HG03342 (cell line): ENCODE measurements at regions not wholly inside any gene's neighbourhood (a gene's known extent, or its start where the extent isn't known, plus 50 kb on each side); places are given as distances from the start of the nearest gene placed in this dataset.

ENCODE experiments used
- ATAC-seq: cut with Tn5 transposase; IDR thresholded peaks from one replicate; pipeline ENCODE4 v1.9.1; 2021; ENCODE audit warnings: mild to moderate bottlenecking, moderate library complexity; ENCODE audit not compliant: unreplicated experiment

DNA sequence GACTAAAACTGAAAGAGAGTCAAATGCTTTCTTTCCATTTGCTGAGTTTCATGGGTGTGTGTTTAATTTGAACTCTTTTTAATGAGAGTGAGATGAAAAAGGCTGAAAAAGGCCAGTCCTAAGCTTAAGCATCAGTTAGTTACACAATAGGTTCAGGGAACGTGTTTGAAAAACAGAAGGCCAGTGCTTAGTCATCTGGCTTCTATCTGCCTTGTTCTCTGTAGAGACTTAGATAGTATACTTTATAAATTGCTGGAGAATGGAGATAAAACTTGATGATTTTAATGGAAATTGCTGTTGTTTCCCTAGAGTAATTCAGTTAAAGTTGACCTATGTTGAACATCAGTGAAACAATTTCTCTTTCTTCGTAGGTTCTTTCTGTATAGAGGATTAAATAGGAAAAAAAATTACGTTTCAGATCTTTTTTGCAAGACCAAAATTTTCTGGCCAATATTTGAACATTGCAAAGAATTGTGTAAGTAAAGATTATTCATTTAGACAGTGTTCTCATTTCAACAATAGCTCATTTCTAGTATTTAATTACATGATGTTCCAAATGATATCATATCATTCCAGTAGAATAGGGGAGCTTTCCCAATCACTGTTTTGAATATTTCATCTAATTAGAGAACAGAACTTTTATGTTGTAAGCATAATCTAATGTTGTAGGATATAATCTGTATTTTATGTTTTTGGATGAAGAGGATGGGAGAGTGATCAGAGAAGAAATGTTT, 1088.8 kb downstream of the ADGRL3 start:
- ATAC-seq = no peak

DNA sequence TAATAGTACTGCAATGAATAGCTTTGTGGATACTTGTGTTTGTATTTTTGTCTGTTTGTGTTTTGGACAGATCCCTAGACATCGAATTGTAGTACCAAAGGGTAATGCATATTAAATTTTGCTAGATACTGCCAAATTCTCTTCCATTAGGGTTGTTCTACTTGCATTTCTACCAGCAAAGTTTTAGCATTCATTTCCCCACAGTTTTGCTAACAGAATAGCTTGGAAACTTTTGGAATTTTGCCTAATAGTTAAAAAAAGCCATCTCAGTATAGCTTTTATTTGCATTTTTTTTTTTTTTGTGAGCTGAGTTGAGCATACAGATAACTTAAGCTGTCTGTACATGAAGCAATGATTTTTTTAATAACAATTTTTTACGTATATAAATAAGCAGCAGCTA, 1084.9 kb downstream of the ADGRL3 start:
- no peak for ATAC-seq

DNA sequence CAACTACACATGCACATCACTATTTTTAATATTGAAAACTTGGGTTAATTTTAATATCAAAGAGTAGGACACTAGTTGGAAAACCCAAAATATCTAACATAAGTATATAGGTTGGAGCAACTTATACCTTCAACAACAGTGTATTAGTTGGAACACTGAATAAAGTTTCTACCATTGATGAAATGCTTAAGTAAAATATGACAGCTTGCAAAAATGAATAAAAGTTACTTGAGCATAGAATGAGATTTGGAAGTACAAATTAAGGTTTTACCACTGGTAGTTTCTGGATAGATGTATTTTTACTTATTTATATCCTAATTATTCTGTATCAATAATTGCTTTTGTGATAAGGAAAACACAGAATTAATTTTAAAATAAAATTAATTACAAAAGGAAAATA, 1079.6 kb downstream of the ADGRL3 start:
- no peak for ATAC-seq

DNA sequence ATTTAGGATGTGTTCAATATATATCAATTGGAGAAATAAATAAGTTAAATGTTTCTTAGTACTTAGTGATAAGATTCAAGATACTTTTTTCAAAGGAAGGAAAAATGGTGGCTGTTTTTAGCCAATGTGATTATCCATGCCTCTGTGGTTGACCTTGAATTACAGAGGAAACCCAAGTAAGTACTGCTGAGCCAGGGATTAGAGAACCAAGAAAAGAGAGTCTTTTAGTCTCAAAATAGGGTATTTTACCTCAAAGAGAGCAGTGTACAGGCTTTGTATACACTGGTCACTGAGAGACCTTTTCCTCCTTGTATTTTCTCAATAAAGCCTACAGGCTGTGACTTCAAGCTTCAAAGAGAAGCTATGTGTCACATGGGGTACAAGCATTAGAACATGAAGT, 1075.3 kb downstream of the ADGRL3 start:
- ATAC-seq = no peak

DNA sequence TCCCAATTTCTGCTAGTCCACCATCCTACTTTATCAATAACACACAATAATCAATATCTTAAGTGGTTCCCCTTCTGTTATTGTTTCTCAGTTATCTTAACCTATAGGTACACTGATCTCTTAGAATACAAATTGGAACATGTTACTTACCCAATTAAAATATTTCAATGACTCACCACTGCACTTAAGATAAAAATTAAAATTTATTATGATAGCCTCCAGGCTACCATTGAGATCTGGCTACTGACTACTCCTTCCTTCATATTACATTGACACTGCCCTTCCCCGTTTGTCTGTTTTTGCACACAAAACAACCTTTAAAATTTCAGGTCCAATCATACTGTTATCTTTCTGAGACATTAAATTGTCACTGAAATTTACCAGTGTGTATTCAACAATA, 1074.7 kb downstream of the ADGRL3 start:
- no peak for ATAC-seq

DNA sequence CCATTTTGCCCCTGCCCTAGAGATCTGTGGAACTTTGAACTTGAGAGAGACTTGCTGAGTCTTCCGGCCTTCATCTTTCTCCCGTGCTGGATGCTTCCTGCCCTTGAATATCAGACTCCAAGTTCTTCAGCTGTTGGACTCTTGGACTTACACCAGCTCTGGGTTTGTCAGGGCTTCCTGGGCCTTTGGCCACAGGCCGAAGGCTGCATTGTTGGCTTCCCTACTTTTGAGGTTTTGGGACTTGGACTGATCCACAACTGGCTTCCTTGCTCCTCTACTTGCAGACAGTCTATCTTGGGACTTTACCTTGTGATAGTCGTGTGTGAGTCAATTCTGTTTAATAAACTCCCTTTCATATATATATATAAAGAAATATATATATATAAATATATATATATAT, 1071.0 kb downstream of the ADGRL3 start:
- no peak for ATAC-seq

DNA sequence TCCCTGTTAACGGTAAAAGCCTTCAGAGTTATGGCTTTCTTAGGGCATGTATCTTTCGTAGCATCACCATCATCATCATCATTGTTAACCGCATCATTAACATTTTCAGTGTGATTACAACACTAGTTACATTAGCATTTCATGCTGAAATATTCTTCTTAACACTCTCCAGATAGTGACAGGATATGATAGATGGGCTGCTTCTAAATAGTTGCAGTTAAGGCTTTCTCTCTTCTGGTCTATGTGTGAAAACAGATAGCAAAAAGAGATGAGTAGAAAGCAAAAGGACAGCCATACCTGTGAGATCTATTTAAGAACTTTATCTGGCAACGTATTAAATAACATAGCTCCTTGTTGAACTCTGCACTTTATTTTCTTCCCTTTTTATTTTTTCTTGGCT, 1069.8 kb downstream of the ADGRL3 start:
- ATAC-seq = no peak

DNA sequence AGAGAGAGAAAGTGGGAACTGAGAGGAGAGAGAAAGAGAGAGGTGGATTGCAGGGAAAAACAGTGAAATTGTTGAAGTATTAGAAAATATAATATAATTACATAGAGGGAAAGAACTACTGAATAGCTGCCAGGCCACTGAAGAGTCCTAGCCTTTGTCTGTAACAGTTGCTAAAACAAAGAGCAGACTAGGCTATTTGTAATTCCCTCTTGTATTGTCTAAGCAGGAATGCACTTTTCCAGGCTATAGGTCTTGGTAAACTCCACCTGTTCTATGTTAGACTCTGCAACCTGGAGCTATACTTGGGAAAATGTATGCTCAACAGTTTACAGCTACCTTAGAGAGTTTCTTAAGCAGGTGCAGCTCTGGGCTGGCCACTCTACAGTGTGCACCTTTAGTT, 1063.3 kb downstream of the ADGRL3 start:
- no peak for ATAC-seq

DNA sequence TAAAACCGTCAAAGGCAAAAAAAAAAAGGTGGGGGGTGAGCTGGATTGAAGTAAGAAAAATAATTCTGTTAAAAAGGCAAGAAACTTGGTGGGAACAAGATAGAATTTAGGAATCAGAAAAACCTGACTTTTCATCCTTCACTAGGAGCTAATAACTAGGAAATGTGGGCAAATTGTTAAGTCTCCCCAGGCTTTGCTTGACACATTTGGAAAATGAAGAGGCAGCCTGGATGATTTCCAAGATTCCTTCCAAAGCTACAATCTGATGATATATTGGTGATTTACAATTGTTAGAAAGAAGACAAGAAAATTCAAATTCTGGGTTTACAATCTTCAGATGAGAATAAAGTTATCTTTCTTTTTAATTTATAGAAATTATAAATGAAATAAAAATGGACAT, 1062.5 kb downstream of the ADGRL3 start:
- ATAC-seq = no peak

DNA sequence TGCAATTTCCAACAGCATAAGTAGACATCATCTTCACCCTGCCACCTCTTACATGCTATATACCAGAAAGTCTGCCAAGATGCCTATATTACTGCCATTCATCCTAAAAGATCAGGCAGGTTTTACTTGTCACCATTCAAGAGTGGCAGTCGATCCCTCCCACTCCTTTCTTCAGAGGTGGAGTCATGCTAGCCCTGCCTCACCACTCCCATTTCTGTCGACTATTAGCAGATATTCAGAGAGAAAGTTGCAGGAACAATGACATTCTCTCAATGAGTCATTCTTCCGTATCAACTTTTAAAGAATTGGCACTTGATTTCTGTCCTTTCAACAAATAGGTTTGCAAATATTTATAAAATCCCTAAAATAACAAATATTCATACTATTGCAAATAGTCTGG, 1060.1 kb downstream of the ADGRL3 start:
- ATAC-seq = no peak

DNA sequence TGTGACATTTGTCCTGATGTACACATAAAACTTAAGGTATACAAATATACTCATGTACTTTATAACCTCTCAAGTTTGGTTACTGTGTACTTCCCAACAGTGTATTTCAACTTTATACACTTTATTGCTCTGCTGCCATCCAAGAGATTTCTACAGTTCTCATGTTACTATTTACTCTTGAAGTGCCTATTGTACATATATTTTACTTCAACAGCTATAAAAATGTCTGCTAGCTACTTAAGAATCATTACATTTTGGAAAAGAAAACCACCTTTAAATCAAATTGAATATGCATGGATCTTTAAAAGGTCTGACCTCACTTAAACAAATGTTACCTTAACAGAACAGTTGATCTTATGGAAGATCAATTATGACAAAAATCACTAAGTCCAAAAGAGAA, 1056.4 kb downstream of the ADGRL3 start:
- no peak for ATAC-seq

DNA sequence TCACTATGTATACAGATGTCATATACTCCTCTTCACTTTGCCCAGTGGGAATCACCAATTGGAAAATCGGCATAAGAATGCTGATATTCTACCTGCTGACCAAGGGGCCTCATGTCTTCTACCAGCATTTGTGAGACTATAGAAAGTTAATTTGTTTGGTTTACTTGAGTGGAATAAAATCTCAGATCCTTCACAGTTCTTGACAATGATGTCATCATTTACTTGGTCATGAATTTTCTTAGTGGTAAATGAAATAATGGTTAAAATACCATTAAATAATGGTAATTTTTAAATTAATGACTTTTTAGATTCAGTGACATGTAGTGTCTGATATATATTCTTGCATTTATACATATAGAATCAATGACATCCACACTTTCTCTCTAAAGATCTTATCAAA, 1052.6 kb downstream of the ADGRL3 start:
- ATAC-seq = no peak

DNA sequence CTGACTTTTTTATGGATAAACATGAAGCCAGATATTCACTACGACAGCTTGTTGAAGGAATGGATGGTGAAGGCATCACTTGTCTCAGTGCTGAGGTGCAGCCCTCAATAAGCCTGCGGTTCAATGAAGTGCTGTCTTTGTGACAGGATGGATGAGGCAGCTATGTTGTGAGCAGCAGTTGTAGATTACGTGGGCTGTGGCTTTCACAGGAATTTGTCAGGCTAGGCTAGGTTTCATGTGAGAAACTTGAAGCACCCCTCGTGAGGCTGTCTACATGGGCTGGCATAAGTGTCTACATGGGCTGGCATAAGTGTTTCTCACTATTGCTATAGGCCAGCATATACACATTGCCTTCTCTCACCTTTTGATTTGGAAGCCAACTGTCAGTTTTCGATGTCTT, 1050.0 kb downstream of the ADGRL3 start:
- ATAC-seq = no peak

DNA sequence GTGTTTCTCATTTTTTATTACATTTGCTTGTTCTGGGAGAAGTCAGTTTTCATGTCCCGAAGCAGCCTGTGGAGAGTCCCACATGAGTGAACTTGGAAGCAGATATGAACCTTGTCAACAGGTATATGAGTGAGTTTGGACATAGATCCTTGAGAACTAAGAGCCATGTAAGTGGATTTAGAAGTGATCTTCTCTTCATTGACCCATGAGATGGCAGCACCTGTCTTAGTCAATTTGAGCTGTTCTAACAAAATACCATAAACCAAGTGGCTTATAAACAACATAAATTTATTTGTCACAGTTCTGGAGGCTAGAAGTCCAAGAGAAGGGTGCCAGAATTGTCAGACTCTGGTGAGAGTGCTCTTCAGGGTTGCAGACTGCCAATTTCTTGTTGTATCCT, 1043.8 kb downstream of the ADGRL3 start:
- no peak for ATAC-seq

DNA sequence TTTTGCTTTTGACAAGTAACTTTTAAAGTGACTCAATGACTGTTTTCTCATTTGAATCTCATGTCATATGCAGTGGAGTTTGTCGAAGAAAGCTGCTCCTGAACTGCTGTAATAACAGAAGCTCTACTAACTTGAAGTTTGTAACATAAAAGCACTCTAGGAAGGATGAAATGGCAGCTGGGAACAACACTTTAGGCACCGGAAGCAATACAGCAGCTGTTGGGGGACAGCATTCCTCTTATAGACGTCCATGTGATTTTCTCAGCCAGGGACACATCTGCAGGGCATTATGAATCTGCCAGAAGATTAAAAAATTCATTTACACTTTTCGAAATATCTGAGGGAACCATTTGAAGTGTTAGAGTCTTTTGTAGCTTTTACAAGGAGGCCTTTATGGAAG, 1035.8 kb downstream of the ADGRL3 start:
- no peak for ATAC-seq

DNA sequence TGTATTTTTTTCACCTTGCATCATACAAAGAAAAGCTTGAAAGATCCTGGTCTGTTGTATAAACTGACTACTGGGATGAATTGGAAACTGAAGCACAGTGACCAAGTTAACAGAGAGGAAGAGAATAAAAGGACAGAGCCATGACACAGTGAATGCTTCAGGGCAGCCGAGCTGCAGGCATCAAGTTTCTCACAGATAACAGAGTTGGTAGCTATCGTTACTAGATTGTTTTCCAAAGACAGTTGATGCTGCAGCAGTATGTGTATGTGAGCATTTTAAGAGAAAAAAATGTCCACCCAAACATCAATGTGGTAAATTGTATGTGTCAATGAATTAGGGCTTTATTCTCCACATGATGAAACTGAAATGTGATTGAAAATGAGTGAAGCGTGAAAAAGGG, 1032.7 kb downstream of the ADGRL3 start:
- ATAC-seq = no peak

DNA sequence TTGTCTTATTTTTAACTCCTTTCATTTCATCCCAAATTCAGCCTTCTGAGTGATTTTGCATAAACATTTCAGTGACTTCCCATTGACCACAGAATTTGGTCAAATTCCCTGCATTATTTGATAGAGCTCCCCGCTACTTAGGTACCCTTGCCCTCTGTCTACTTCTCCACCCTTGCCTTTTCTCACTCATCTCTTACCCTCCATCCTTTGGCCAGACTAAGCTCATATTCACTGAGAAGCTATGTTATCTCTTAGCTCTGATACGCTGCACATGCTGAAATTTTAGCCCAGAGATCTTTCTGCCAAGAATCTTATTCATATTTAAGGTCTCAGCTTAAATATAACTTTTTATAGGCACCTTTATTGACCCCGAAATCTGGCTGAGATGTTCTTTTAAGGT, 1031.9 kb downstream of the ADGRL3 start:
- ATAC-seq = no peak

DNA sequence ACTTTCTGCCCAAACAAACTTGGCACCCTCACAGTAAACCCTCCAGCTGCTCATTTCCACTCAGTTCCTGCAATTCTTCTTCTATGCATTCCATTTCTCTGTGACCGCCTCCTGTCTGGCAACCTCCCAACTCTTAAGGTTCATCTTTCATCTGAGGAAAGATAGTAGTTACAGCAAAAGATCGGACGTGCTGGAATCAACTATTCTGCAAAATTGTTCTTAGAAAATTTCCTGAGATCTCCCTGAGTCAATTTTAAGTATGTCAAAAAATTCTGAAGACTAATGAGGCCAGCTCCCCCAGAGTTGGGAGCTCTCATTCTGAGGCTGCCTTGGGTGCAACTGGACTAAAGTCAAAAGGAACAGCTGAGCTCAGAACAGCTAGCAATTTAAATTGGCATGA, 1026.0 kb downstream of the ADGRL3 start:
- no peak for ATAC-seq

DNA sequence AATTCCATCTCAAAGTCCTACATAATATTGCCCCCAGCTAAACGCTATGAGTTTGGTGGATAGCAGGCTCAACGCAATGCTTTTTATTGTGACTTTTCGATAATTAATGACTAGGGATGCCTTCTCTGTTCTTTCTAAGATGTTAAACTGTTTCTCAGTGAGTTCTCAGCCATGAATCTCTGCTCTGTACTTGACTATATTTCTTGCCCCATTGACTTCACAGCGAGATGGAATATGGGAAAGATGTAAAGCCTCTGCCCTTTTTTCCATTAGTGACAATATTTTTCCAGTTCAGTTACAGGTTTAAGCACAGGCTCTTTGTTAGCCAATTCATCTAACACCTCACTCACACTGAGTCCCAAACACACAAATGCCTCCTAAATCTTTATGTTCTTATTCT, 1022.0 kb downstream of the ADGRL3 start:
- no peak for ATAC-seq

DNA sequence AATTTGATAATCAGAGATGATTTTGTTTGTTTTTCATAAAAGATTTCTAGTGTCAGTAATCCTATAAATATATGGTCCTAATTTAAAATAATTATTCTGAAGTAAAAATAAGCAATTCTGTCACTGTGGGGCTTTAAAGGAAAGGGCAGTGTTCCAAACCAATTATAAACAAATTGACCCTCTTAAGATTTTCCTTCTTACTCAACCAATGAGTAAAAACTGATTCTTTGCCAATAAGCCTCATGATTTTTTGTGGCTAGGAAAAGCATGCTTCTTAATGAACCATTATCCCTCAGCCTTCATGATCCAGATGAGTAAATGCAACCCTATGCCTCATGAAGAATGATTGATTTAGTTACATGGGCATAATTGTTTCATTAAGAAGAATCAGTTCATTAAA, 1010.4 kb downstream of the ADGRL3 start:
- ATAC-seq = no peak

DNA sequence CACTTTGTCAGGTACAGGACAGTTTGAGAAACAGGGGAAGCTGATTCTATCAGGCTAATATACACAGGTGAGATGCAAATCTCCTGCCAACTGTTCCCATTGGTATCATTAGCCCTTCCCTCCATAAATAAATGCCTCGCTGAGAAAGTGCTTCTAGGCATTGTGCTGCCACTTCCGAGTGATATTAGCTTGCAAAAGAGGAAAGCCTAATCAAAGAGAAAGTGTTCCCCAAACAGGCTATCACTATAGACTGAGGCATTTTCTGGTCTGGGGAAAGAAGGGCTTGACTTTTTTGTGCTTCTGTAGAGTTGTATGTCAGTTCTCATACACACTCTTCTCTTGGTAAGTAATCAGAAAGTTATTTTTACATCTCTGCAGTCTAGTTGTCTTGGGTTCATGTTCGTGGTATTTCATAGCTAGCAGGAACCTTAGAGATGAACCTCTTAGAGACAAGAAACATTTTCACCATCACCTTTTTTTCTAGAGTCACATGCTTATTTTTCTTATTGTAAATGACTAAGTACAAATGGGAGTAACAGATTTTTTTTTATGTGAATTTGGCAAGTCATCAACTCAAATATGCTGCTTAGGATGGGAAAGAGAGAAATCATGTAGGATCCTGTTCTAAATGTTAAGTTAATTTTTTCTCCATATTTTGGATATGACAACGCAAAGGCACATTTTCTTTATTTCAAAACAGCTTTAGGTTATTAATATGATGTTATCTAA, 1009.8 kb downstream of the ADGRL3 start:
- ATAC-seq = no peak

DNA sequence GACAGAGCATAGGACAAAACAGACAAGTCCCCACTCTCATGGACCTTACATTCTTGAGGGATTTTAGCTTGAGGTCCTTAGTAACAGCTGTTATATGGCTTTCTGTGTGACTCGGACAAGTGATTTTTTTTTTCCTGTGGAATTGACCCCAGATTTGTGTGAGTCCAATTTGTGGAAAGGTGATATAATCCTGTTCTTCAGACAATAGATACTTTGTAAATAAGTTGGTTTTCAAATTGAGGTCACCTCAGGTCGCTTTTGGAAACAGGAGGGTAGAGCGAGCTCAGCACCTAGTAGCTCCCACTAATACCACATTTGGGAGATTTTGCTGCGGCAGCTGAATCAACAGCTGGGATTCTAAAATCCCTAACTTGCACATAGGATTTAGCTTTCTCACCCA, 1008.8 kb downstream of the ADGRL3 start:
- ATAC-seq = no peak

DNA sequence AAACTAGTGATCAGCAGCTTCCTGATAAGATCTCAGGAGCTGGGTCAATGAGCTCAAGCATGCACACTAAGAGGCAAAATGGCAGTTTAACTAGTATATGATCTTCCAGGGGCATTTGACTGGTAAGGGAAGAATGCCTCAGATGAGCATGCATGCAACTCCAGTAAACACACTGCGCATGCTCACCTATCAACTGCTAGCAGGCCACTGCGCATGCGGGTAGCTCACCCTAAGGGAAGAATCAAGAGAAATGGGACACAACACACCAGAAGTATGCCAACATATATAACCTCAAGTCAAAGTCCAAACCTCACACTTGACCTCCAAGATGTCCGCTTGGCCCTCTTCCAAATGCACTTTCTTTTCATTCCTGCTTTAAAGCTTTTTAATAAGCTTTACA, 1004.0 kb downstream of the ADGRL3 start:
- no peak for ATAC-seq
